HEK293T (cell line): ENCODE measurements at regions not wholly inside any gene's neighbourhood (a gene's known extent, or its start where the extent isn't known, plus 50 kb on each side); places are given as distances from the start of the nearest gene placed in this dataset.

Experiments used
- BHLHE40 ChIP-seq: fragments of 450-650 bp; IDR thresholded peaks from 2 replicates; pipeline ENCODE4 v1.6.1; 2016; ENCODE audit warnings: mild to moderate bottlenecking, moderate library complexity, borderline replicate concordance
- CTBP1 ChIP-seq: fragments of 450-650 bp; IDR thresholded peaks from 2 replicates; pipeline ENCODE4 v1.6.1; 2016; ENCODE audit warnings: borderline replicate concordance
- ELF4 ChIP-seq: fragments of 450-650 bp; IDR thresholded peaks from 2 replicates; pipeline ENCODE4 v1.6.1; 2017; ENCODE audit warnings: antibody characterized with exemption
- FOXA1 ChIP-seq: fragments of 450-650 bp; IDR thresholded peaks from 2 replicates; pipeline ENCODE4 v1.6.1; 2016; ENCODE audit warnings: mild to moderate bottlenecking
- FOXK2 ChIP-seq: fragments of 450-650 bp; IDR thresholded peaks from 2 replicates; pipeline ENCODE4 v1.6.1; 2016; ENCODE audit warnings: mild to moderate bottlenecking
- FOXM1 ChIP-seq: fragments of 450-650 bp; IDR thresholded peaks from 2 replicates; pipeline ENCODE4 v1.6.1; 2017; ENCODE audit warnings: mild to moderate bottlenecking, borderline replicate concordance
- L3MBTL2 ChIP-seq: fragments of 450-650 bp; conservative IDR thresholded peaks from 2 replicates; pipeline ENCODE4 v1.6.1; 2016; ENCODE audit warnings: mild to moderate bottlenecking
- LEF1 ChIP-seq: fragments of 450-650 bp; IDR thresholded peaks from 2 replicates; pipeline ENCODE4 v1.6.1; 2017; ENCODE audit warnings: mild to moderate bottlenecking, borderline replicate concordance
- NFRKB ChIP-seq: fragments of 450-650 bp; IDR thresholded peaks from 2 replicates; pipeline ENCODE4 v1.6.1; 2016; ENCODE audit warnings: mild to moderate bottlenecking, moderate library complexity
- SP1 ChIP-seq: fragments of 450-650 bp; IDR thresholded peaks from 2 replicates; pipeline ENCODE4 v1.6.1; 2017
- SUZ12 ChIP-seq: fragments of 450-650 bp; IDR thresholded peaks from 2 replicates; pipeline ENCODE4 v1.6.1; 2016; ENCODE audit warnings: mild to moderate bottlenecking
- TARDBP ChIP-seq: fragments of 450-650 bp; IDR thresholded peaks from 2 replicates; pipeline ENCODE4 v1.6.1; 2016
- ZNF384 ChIP-seq: fragments of 450-650 bp; IDR thresholded peaks from 2 replicates; pipeline ENCODE4 v1.6.1; 2016

- TF ChIP-seq FOXM1 (no peak), SP1 (no peak), NFRKB (no peak), TARDBP (no peak), FOXK2 (no peak), FOXA1 (no peak), SUZ12 (no peak), ZNF384 (no peak), ELF4 (no peak), LEF1 (no peak), CTBP1 (no peak), L3MBTL2 (no peak), BHLHE40 (no peak)
Observed at GRCh38 chr13:95404141-95404882, 103.1 kb upstream of the ABCC4 start.
